ENCODE measurements at regions not wholly inside any gene's neighbourhood (a gene's known extent, or its start where the extent isn't known, plus 50 kb on each side); places are given as distances from the start of the nearest gene placed in this dataset.

DNA sequence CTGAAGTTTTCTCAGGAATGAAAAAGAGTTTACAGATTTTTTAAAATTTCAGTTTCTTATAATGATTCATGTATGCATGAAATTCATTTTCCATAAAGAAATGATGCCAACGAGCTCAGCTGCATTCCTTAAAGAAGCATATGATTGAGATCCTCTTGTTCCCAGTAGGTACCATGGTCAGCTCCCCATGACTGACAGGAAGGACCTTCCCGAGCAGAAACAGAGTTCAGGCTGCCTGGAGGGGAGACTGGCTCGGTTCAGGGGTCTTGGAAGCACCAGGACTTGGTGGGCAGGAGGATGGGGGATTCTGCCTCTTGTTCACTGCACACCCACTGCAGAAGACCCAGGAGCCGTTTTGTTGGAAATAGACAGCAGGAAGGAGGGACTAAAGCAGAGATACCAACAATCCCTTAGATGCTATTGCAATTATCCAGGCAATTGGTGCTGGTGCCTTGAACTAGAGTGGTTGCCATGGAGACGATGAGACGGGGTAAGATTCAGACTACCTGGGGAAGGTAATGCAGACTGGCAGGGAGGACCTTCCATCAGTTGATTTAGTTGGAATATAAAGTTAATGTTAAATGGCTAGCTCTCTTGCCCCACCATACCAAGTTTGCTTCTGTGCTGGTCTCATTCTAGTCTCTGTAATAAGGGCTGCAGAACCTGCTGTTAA lies 447.8 kb downstream of the MTRR start:
- Histone ChIP-seq H3K9me3 (ENCODE audit: insufficient read depth, low read length) (no peaks in the 10 kb centered on the region), H3K27me3 (ENCODE audit: insufficient read depth, insufficient read length) (no peaks in the 10 kb centered on the region), H3K4me3 (ENCODE audit: insufficient read length, low read depth) (no peak overlapping the region), H3K9ac (ENCODE audit: insufficient read length, low read depth) (no peak overlapping the region), H3K4me1 (ENCODE audit: insufficient read depth, insufficient read length) (no peaks in the 10 kb centered on the region), H3K36me3 (ENCODE audit: insufficient read depth, insufficient read length, low read length) (no peaks in the 10 kb centered on the region)
- TF ChIP-seq SUZ12 (IDR thresholded peaks at IDR 0.05; ENCODE audit: extremely low read depth, insufficient read depth, insufficient read length) (no peak), ZNF274 (IDR thresholded peaks at IDR 0.05; ENCODE audit: low read depth, low read length) (no peak), YY1 (IDR thresholded peaks at IDR 0.05; ENCODE audit: insufficient read depth, insufficient read length) (no peak)
- no peak for DNase-seq (ENCODE audit: low read depth, low spot score)

DNA sequence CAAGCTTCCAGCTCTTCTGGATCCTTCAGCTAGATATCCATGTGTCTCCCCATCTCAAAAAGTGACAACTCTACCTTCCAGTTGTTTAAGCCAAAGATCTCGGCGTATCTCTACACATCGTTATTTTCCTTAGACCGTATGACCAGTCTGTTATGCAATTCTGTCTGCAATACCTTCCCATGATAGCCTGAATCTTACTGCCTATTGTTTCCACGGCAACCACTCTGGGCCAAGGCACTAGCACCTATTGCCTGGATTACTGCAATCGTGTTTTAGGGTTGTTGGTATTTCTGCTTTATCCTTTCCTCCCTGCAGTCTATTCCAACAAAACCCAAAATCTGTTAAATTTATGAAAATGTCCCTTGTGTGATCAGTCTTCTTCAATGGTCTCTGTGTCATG lies 448.4 kb downstream of the MTRR start:
- H3K9ac ChIP-seq (ENCODE audit: insufficient read length, low read depth), result no peak overlapping the region
- DNase-seq (ENCODE audit: low read depth, low spot score), result no peak
- H3K27me3 ChIP-seq (ENCODE audit: insufficient read depth, insufficient read length), result no peaks in the 10 kb centered on the region
- no peaks in the 10 kb centered on the region for H3K36me3 ChIP-seq (ENCODE audit: insufficient read depth, insufficient read length, low read length)
- H3K4me3 ChIP-seq (ENCODE audit: insufficient read length, low read depth), result no peak overlapping the region
- TF ChIP-seq ZNF274 (IDR thresholded peaks at IDR 0.05; ENCODE audit: low read depth, low read length) (no peak), YY1 (IDR thresholded peaks at IDR 0.05; ENCODE audit: insufficient read depth, insufficient read length) (no peak), SUZ12 (IDR thresholded peaks at IDR 0.05; ENCODE audit: extremely low read depth, insufficient read depth, insufficient read length) (no peak)
- H3K4me1 ChIP-seq (ENCODE audit: insufficient read depth, insufficient read length), result no peaks in the 10 kb centered on the region
- H3K9me3 ChIP-seq (ENCODE audit: insufficient read depth, low read length), result no peaks in the 10 kb centered on the region

DNA sequence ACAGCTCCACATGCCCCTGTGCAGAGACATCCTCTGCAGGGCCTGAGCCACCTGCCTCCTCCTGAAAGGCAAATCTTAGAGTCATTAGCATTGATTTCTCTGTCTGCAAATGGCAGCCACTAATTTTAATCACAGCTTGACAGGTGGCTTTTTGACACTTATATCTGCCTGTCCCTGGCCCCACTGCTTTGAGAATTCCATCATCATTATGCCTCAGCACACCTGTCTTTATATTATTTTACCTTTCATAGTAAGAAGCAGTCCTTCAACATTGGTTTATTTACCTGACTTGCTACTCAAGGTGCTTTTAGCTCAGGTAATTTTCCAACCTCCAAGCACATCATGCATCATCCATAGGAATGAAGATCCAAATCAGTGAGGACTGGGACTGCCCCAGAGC lies 451.3 kb downstream of the MTRR start:
- no peaks in the 10 kb centered on the region for H3K27me3 ChIP-seq (ENCODE audit: insufficient read depth, insufficient read length)
- H3K9me3 ChIP-seq (ENCODE audit: insufficient read depth, low read length), result no peaks in the 10 kb centered on the region
- no peaks in the 10 kb centered on the region for H3K36me3 ChIP-seq (ENCODE audit: insufficient read depth, insufficient read length, low read length)
- no peaks in the 10 kb centered on the region for H3K4me1 ChIP-seq (ENCODE audit: insufficient read depth, insufficient read length)
- DNase-seq (ENCODE audit: low read depth, low spot score), result no peak
- no peak overlapping the region for H3K4me3 ChIP-seq (ENCODE audit: insufficient read length, low read depth)
- H3K9ac ChIP-seq (ENCODE audit: insufficient read length, low read depth), result no peak overlapping the region
- TF ChIP-seq YY1 (IDR thresholded peaks at IDR 0.05; ENCODE audit: insufficient read depth, insufficient read length) (no peak), ZNF274 (IDR thresholded peaks at IDR 0.05; ENCODE audit: low read depth, low read length) (no peak), SUZ12 (IDR thresholded peaks at IDR 0.05; ENCODE audit: extremely low read depth, insufficient read depth, insufficient read length) (no peak)

DNA sequence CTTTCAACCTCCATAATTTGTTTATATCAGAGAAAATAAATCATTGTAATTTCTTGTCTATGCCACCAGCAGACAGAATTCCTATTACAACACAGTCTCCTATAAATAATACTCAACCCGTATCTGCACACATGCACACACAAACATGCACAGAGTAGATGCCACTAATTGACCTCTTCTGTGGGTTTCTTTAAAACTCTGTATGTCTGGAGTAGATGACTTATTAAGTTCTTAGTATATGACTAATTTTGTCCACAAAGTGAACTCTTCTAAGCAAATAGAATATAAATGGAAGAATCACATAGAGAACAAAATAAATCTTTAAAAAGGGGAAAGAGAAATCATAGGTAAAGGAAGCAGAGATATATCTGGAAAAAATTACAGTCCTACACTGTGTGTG lies 452.3 kb downstream of the MTRR start:
- no peaks in the 10 kb centered on the region for H3K27me3 ChIP-seq (ENCODE audit: insufficient read depth, insufficient read length)
- no peak overlapping the region for H3K9ac ChIP-seq (ENCODE audit: insufficient read length, low read depth)
- H3K9me3 ChIP-seq (ENCODE audit: insufficient read depth, low read length), result no peaks in the 10 kb centered on the region
- TF ChIP-seq SUZ12 (IDR thresholded peaks at IDR 0.05; ENCODE audit: extremely low read depth, insufficient read depth, insufficient read length) (no peak), ZNF274 (IDR thresholded peaks at IDR 0.05; ENCODE audit: low read depth, low read length) (no peak), YY1 (IDR thresholded peaks at IDR 0.05; ENCODE audit: insufficient read depth, insufficient read length) (no peak)
- no peak for DNase-seq (ENCODE audit: low read depth, low spot score)
- no peaks in the 10 kb centered on the region for H3K36me3 ChIP-seq (ENCODE audit: insufficient read depth, insufficient read length, low read length)
- H3K4me3 ChIP-seq (ENCODE audit: insufficient read length, low read depth), result no peak overlapping the region
- no peaks in the 10 kb centered on the region for H3K4me1 ChIP-seq (ENCODE audit: insufficient read depth, insufficient read length)

DNA sequence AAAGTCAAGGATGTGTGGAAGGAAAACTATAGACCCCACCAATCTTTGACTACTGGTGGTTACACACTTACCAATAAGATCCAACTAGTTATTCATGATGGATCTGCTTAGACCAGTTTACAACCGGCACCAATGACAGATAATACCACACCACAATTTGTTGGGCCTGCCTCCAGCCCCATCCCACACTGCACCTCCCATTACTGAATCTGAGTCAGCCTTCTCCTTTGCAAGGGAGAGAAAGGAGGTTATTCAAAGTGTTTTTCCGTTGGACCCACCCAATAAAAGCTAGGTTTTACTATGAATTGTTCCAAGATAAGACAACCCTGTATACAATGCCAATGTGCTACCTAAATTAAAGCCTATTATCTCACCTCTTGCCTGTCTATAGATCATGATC lies 453.5 kb downstream of the MTRR start:
- no peaks in the 10 kb centered on the region for H3K9me3 ChIP-seq (ENCODE audit: insufficient read depth, low read length)
- TF ChIP-seq ZNF274 (IDR thresholded peaks at IDR 0.05; ENCODE audit: low read depth, low read length), result no peak
- no peak for TF ChIP-seq SUZ12 (IDR thresholded peaks at IDR 0.05; ENCODE audit: extremely low read depth, insufficient read depth, insufficient read length)
- no peak for TF ChIP-seq YY1 (IDR thresholded peaks at IDR 0.05; ENCODE audit: insufficient read depth, insufficient read length)
- H3K27me3 ChIP-seq (ENCODE audit: insufficient read depth, insufficient read length), result no peaks in the 10 kb centered on the region
- H3K9ac ChIP-seq (ENCODE audit: insufficient read length, low read depth), result no peak overlapping the region
- no peak for DNase-seq (ENCODE audit: low read depth, low spot score)
- no peak overlapping the region for H3K4me3 ChIP-seq (ENCODE audit: insufficient read length, low read depth)
- no peaks in the 10 kb centered on the region for H3K4me1 ChIP-seq (ENCODE audit: insufficient read depth, insufficient read length)
- H3K36me3 ChIP-seq (ENCODE audit: insufficient read depth, insufficient read length, low read length), result no peaks in the 10 kb centered on the region

DNA sequence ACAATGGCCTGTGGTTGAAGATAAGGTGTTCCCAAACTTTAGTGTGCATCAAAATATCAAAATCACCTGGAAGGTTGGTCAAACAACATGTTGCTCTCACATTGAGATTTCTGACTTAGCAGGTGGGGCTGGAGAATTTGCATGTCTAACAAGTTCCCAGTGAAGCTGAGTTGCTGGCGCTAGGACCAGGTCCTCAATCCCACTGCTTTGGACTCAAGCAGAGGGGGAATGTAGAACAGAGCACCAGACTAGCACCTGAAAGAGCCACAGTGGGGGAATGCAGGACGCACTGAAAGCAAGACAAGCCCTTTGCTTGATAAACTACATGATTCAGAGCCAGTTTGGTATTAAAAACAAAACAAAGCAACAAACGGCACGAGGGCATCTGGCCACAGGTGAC lies 458.1 kb downstream of the MTRR start:
- Histone ChIP-seq H3K27me3 (ENCODE audit: insufficient read depth, insufficient read length) (no peaks in the 10 kb centered on the region), H3K9ac (ENCODE audit: insufficient read length, low read depth) (no peak overlapping the region), H3K4me3 (ENCODE audit: insufficient read length, low read depth) (no peak overlapping the region), H3K36me3 (ENCODE audit: insufficient read depth, insufficient read length, low read length) (no peaks in the 10 kb centered on the region), H3K4me1 (ENCODE audit: insufficient read depth, insufficient read length) (no peaks in the 10 kb centered on the region), H3K9me3 (ENCODE audit: insufficient read depth, low read length) (no peaks in the 10 kb centered on the region)
- DNase-seq (ENCODE audit: low read depth, low spot score), result no peak
- TF ChIP-seq SUZ12 (IDR thresholded peaks at IDR 0.05; ENCODE audit: extremely low read depth, insufficient read depth, insufficient read length) (no peak), YY1 (IDR thresholded peaks at IDR 0.05; ENCODE audit: insufficient read depth, insufficient read length) (no peak), ZNF274 (IDR thresholded peaks at IDR 0.05; ENCODE audit: low read depth, low read length) (no peak)

DNA sequence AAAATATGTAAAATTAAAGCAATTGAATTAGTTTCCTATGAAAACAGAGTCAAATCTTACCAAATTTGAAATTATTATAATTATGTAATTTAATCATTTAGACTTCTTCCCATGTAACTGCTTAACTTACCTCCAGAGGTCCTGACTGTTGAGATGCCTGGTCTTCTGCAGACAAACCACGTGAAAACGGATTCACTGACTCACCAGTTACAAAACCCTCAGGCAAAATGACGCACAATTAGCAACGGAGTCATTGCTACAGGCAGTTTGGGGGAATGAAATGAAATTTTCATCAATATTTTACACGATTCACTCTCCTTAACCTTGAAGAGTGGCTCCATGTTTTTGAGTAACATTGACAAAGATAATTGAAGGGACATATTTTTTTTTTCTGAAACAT lies 460.8 kb downstream of the MTRR start:
- Histone ChIP-seq H3K9ac (ENCODE audit: insufficient read length, low read depth) (no peak overlapping the region), H3K4me1 (ENCODE audit: insufficient read depth, insufficient read length) (no peaks in the 10 kb centered on the region), H3K27me3 (ENCODE audit: insufficient read depth, insufficient read length) (no peaks in the 10 kb centered on the region), H3K4me3 (ENCODE audit: insufficient read length, low read depth) (no peak overlapping the region), H3K36me3 (ENCODE audit: insufficient read depth, insufficient read length, low read length) (no peaks in the 10 kb centered on the region), H3K9me3 (ENCODE audit: insufficient read depth, low read length) (no peaks in the 10 kb centered on the region)
- no peak for TF ChIP-seq SUZ12 (IDR thresholded peaks at IDR 0.05; ENCODE audit: extremely low read depth, insufficient read depth, insufficient read length)
- DNase-seq (ENCODE audit: low read depth, low spot score), result no peak
